ENCODE measurements at regions not wholly inside any gene's neighbourhood (a gene's known extent, or its start where the extent isn't known, plus 50 kb on each side); places are given as distances from the start of the nearest gene placed in this dataset.

DNA sequence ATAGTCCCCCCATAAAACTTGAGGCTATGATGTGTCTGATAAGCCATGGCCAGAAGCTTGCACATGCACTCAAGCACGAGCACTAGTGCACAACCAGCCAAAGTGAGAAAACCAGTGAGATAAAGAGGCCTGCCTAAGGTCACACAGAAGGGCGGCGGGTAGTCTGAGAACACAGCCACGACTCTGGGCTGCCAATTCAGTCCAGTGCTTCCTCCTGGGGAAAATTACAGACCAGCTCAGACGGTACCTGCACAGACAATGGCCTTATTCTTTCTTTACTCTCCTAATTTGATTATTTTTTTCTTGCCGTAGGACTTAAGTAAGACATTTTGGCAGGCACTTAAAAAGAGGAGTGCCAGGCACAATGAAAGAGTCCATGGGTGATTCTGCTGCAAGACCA, 533.2 kb upstream of the FAT1 start:
- no peak for DNase-seq (ENCODE audit: low spot score in 2 of 2)
- Histone ChIP-seq H3K27me3 (no peaks in the 10 kb centered on the region), H3K4me1 (no peaks in the 10 kb centered on the region), H3K9me3 (no peaks in the 10 kb centered on the region), H3K27ac (no peak overlapping the region), H3K4me3 (no peak overlapping the region), H3K36me3 (no peaks in the 10 kb centered on the region)
- TF ChIP-seq POLR2A (IDR thresholded peaks at IDR 0.05), result no peak
- TF ChIP-seq, protein P1, sequence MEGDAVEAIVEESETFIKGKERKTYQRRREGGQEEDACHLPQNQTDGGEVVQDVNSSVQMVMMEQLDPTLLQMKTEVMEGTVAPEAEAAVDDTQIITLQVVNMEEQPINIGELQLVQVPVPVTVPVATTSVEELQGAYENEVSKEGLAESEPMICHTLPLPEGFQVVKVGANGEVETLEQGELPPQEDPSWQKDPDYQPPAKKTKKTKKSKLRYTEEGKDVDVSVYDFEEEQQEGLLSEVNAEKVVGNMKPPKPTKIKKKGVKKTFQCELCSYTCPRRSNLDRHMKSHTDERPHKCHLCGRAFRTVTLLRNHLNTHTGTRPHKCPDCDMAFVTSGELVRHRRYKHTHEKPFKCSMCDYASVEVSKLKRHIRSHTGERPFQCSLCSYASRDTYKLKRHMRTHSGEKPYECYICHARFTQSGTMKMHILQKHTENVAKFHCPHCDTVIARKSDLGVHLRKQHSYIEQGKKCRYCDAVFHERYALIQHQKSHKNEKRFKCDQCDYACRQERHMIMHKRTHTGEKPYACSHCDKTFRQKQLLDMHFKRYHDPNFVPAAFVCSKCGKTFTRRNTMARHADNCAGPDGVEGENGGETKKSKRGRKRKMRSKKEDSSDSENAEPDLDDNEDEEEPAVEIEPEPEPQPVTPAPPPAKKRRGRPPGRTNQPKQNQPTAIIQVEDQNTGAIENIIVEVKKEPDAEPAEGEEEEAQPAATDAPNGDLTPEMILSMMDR (IDR thresholded peaks at IDR 0.05), result no peak
- no peak for TF ChIP-seq POLR2AphosphoS5 (IDR thresholded peaks at IDR 0.05)
- no peak for TF ChIP-seq EP300 (IDR thresholded peaks at IDR 0.05)
- 63% methylated on average over 6 of the region's 6 CpGs for WGBS

DNA sequence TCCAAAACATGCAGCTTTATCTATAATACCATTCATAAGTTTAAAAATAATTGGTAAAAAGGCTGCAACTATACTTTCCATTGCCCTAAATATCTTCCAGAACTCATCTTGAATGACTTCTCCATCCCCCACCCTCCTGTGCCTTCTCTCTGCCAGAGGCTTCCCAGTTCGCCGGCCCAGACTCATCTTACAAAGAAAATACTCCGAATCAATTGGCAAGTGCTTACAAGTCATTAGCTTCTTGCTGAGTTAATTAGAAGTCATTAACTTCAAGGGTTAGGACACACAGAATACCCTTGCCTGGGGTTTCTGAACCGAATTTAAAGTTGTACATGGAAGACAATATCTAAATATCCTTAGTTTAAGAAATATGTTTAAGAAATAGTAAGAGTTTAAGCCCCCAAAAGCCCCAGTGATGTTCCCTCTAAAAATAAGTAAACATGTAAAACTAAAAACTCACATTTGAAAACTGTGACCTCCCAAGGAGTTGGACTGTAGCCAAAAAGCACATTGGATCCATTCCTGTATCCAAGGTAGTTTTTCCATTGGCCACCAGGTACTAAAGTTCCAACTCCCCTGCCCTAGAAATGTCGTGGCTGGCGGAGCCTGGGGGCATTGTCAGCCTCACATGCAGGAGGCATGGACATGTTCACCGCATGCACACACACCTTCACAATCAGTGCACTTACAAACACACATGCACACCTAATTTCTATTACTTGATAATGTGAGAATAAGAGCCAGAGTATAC, 535.2 kb upstream of the FAT1 start:
- 45% methylated on average over 7 of the region's 7 CpGs for WGBS
- Histone ChIP-seq H3K27ac (no peak overlapping the region), H3K9me3 (no peaks in the 10 kb centered on the region), H3K4me1 (no peaks in the 10 kb centered on the region), H3K36me3 (no peaks in the 10 kb centered on the region), H3K4me3 (no peak overlapping the region), H3K27me3 (no peaks in the 10 kb centered on the region)
- no peak for DNase-seq (ENCODE audit: low spot score in 2 of 2)
- TF ChIP-seq POLR2A (IDR thresholded peaks at IDR 0.05) (no peak), POLR2AphosphoS5 (IDR thresholded peaks at IDR 0.05) (no peak), EP300 (IDR thresholded peaks at IDR 0.05) (no peak)
- TF ChIP-seq, protein P1 (IDR thresholded peaks at IDR 0.05), result no peak

DNA sequence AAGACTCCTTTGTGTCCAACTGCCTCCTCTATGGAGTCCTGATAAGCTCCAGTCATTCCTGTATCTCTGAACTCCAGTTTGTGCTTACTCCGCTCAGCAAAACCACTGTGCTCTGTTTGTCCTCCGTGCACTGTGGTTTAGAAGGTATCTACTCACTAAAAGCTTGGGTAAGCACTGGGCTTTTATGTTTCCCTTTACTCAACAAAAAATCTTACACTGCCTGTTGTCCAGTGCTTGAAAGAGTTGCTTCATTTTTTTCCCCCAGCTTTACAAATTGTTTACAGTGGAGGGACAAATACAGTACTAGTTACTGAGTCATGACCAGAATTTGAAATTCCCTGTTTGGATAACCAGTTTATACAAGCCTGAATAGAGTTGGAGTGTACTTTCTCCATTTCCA, 545.3 kb upstream of the FAT1 start:
- Histone ChIP-seq H3K9me3 (no peaks in the 10 kb centered on the region), H3K4me1 (no peaks in the 10 kb centered on the region), H3K4me3 (no peak overlapping the region), H3K36me3 (no peaks in the 10 kb centered on the region), H3K27ac (no peak overlapping the region), H3K27me3 (no peaks in the 10 kb centered on the region)
- DNase-seq (ENCODE audit: low spot score in 2 of 2), result no peak
- no peak for TF ChIP-seq POLR2AphosphoS5 (IDR thresholded peaks at IDR 0.05)
- 47% methylated on average over 2 of the region's 2 CpGs for WGBS

DNA sequence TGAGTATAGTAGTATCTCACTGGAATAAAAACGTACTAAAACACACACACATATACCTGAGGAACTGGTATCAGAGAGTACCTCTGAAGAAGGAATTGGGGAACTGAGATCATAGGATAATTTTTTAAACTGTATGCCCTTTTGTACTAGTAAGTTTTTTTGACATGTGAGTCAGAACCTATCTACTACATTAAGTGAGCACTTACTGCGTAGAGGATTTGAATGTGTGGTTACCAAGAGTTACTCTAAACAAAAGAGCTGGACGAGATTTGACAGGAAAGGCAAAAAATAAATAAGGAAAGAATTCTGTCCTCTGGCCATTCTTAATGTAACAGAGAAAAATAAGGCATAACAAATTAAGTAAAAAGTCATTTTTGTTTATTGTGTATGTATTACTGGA, 546.5 kb upstream of the FAT1 start:
- DNase-seq (ENCODE audit: low spot score in 2 of 2), result no peak
- no peaks in the 10 kb centered on the region for H3K9me3 ChIP-seq
- H3K36me3 ChIP-seq, result no peaks in the 10 kb centered on the region

DNA sequence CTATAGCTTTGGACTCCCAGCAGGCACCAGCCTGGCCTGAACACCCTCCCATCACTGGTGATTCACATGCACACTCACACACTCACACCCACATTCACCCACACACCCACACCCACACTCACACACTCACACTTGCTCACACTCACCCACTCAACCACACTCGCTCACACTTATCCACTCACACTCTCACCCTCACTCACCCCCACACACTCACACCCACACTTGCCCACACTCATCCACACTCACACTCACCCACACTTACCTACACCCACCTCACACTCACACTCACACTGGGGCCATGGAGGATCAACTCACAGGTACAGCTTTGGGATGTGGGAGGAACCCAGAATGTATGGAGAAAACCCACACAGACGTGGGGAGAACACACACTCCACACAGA, 548.2 kb upstream of the FAT1 start:
- no peaks in the 10 kb centered on the region for H3K4me1 ChIP-seq
- DNase-seq (ENCODE audit: low spot score in 2 of 2), result no peak
- 100% methylated on average over 2 of the region's 2 CpGs for WGBS

More for the DNA sequence above, 546.5 kb upstream of the FAT1 start:
- no peaks in the 10 kb centered on the region for H3K4me1 ChIP-seq
- no peak overlapping the region for H3K4me3 ChIP-seq
- TF ChIP-seq, protein P1 (IDR thresholded peaks at IDR 0.05), result no peak
- TF ChIP-seq EP300 (IDR thresholded peaks at IDR 0.05) (no peak), POLR2A (IDR thresholded peaks at IDR 0.05) (no peak), POLR2AphosphoS5 (IDR thresholded peaks at IDR 0.05) (no peak)
- WGBS, result 35% methylated on average over 3 of the region's 3 CpGs
- H3K27ac ChIP-seq, result no peak overlapping the region
- no peaks in the 10 kb centered on the region for H3K27me3 ChIP-seq

More for the DNA sequence above, 548.2 kb upstream of the FAT1 start:
- no peaks in the 10 kb centered on the region for H3K9me3 ChIP-seq
- H3K27ac ChIP-seq, result no peak overlapping the region
- H3K4me3 ChIP-seq, result no peak overlapping the region
- TF ChIP-seq EP300 (IDR thresholded peaks at IDR 0.05), result no peak
- TF ChIP-seq, protein P1 (IDR thresholded peaks at IDR 0.05), result no peak
- no peak for TF ChIP-seq POLR2AphosphoS5 (IDR thresholded peaks at IDR 0.05)
- H3K27me3 ChIP-seq, result no peaks in the 10 kb centered on the region
- H3K36me3 ChIP-seq, result no peaks in the 10 kb centered on the region
